Uterus (tissue), 2 donors: ENCODE measurements at regions not wholly inside any gene's neighbourhood (a gene's known extent, or its start where the extent isn't known, plus 50 kb on each side); places are given as distances from the start of the nearest gene placed in this dataset.

ENCODE experiments used
- CTCF ChIP-seq, 4 experiments: fragments of 200-600 bp in 2 of 4; fragments of 450-650 bp in 2 of 4; sonication (generic) in 2 of 4; IDR thresholded peaks; one replicate each; pipeline ENCODE4 v1.5.1; 2016 to 2019; ENCODE audit warnings: antibody characterized with exemption in 4 of 4, mild to moderate bottlenecking in 2 of 4, moderate library complexity in 1 of 4
- POLR2A ChIP-seq, 2 donors: fragments of 450-650 bp; IDR thresholded peaks; one replicate each; pipeline ENCODE4 v1.6.1; 2016; ENCODE audit warnings: antibody characterized with exemption in 2 of 2, mild to moderate bottlenecking in 1 of 2, moderate library complexity in 1 of 2

- TF ChIP-seq CTCF (IDR thresholded peaks at IDR 0.05) (no peak), POLR2A (IDR thresholded peaks at IDR 0.05) (no peak)
Observed at GRCh38 chr19:30731591-30731990, 359.4 kb downstream of the ZNF536 start.
